H9 (cell line): ENCODE measurements at regions not wholly inside any gene's neighbourhood (a gene's known extent, or its start where the extent isn't known, plus 50 kb on each side); places are given as distances from the start of the nearest gene placed in this dataset.

Experiments used
- DNase-seq: peaks from one replicate; pipeline ENCODE4 v3.0.0-alpha.2; 2017
- H2AFZ ChIP-seq: one replicate; pipeline ENCODE4 v1.6.1; 2013; ENCODE audit warnings: mild to moderate bottlenecking, low read length, control low read depth, moderate library complexity
- H2AK5ac ChIP-seq: 2 replicates; pipeline ENCODE4 v1.6.1; 2013; ENCODE audit warnings: low read length, control low read depth, mixed read lengths; ENCODE audit not compliant: insufficient read length
- H2BK120ac ChIP-seq: one replicate; pipeline ENCODE4 v1.6.1; 2013; ENCODE audit warnings: low read depth, mild to moderate bottlenecking, low read length, control low read depth, inconsistent platforms; ENCODE audit not compliant: poor library complexity, severe bottlenecking
- H2BK12ac ChIP-seq: 2 replicates; pipeline ENCODE4 v1.6.1; 2013; ENCODE audit warnings: low read length, control low read depth, mixed read lengths, low read depth; ENCODE audit not compliant: insufficient read length
- H2BK15ac ChIP-seq: 2 replicates; pipeline ENCODE4 v1.6.1; 2013; ENCODE audit warnings: low read depth, low read length, control low read depth
- H2BK20ac ChIP-seq: one replicate; pipeline ENCODE4 v1.6.1; 2013; ENCODE audit warnings: low read depth, mild to moderate bottlenecking, low read length, control low read depth, inconsistent platforms; ENCODE audit not compliant: poor library complexity, severe bottlenecking
- H2BK5ac ChIP-seq: 2 replicates; pipeline ENCODE4 v1.6.1; 2013; ENCODE audit warnings: low read length, control low read depth, mixed read lengths; ENCODE audit not compliant: insufficient read length
- H3K14ac ChIP-seq: 2 replicates; pipeline ENCODE4 v1.6.1; 2013; ENCODE audit warnings: low read length, control low read depth; ENCODE audit not compliant: insufficient read depth
- H3K18ac ChIP-seq: 2 replicates; pipeline ENCODE4 v1.6.1; 2013; ENCODE audit warnings: low read depth, mild to moderate bottlenecking, mixed read lengths, low read length, control low read depth; ENCODE audit not compliant: insufficient read length
- H3K23ac ChIP-seq: 2 replicates; pipeline ENCODE4 v1.6.1; 2013; ENCODE audit warnings: low read length, control low read depth, mixed read lengths, low read depth; ENCODE audit not compliant: insufficient read length
- H3K23me2 ChIP-seq: 2 replicates; pipeline ENCODE4 v1.6.1; 2013; ENCODE audit warnings: low read depth, mild to moderate bottlenecking, mixed read lengths, low read length, control low read depth; ENCODE audit not compliant: insufficient read length, poor library complexity, severe bottlenecking
- H3K27ac ChIP-seq: 2 replicates; pipeline ENCODE4 v1.5.1; 2013; ENCODE audit warnings: low read length, control low read depth, mixed read lengths, low read depth; ENCODE audit not compliant: insufficient read length
- H3K27me3 ChIP-seq: 2 replicates; pipeline ENCODE4 v1.6.1; 2013; ENCODE audit warnings: low read length, control low read depth, inconsistent platforms; ENCODE audit not compliant: insufficient read depth
- H3K4ac ChIP-seq: 2 replicates; pipeline ENCODE4 v1.6.1; 2013; ENCODE audit warnings: low read depth, mild to moderate bottlenecking, control low read depth, inconsistent platforms, low read length, moderate library complexity
- H3K4me1 ChIP-seq: 2 replicates; pipeline ENCODE4 v1.6.1; 2013; ENCODE audit warnings: low read length, control low read depth, inconsistent platforms; ENCODE audit not compliant: insufficient read depth
- H3K4me2 ChIP-seq: 2 replicates; pipeline ENCODE4 v1.6.1; 2013; ENCODE audit warnings: low read length, control low read depth, mixed read lengths; ENCODE audit not compliant: insufficient read length, insufficient read depth
- H3K56ac ChIP-seq: 2 replicates; pipeline ENCODE4 v1.6.1; 2013; ENCODE audit warnings: low read depth, mild to moderate bottlenecking, mixed read lengths, low read length, control low read depth; ENCODE audit not compliant: insufficient read length
- H3K79me1 ChIP-seq: 2 replicates; pipeline ENCODE4 v1.6.1; 2013; ENCODE audit warnings: low read depth, mild to moderate bottlenecking, moderate library complexity, low read length, control low read depth, inconsistent platforms; ENCODE audit not compliant: insufficient read depth, poor library complexity, severe bottlenecking
- H3K79me2 ChIP-seq: 2 replicates; pipeline ENCODE4 v1.6.1; 2013; ENCODE audit warnings: low read length, control low read depth, inconsistent platforms; ENCODE audit not compliant: insufficient read depth
- H3K9ac ChIP-seq: 2 replicates; pipeline ENCODE4 v1.6.1; 2013; ENCODE audit warnings: low read length, control low read depth, mixed read lengths; ENCODE audit not compliant: insufficient read length; ENCODE audit errors: extremely low read depth
- H3K9me3 ChIP-seq: one replicate; pipeline ENCODE4 v1.6.1; 2013; ENCODE audit warnings: low read depth, low read length, inconsistent platforms; ENCODE audit not compliant: control insufficient read depth
- H3T11ph ChIP-seq: one replicate; pipeline ENCODE4 v1.6.1; 2013; ENCODE audit warnings: mild to moderate bottlenecking, low read length, control low read depth, inconsistent platforms
- H4K20me1 ChIP-seq: one replicate; pipeline ENCODE4 v1.6.1; 2013; ENCODE audit not compliant: control insufficient read depth, insufficient read length, insufficient read depth
- H4K5ac ChIP-seq: 2 replicates; pipeline ENCODE4 v1.6.1; 2013; ENCODE audit warnings: low read depth, mild to moderate bottlenecking, mixed read lengths, low read length, control low read depth; ENCODE audit not compliant: insufficient read length
- H4K8ac ChIP-seq: replicated peaks from 2 replicates; pipeline ENCODE4 v1.6.1; 2013; ENCODE audit warnings: low read length, control low read depth, mixed read lengths, low read depth; ENCODE audit not compliant: insufficient read length
- H4K91ac ChIP-seq: 2 replicates; pipeline ENCODE4 v1.6.1; 2013; ENCODE audit warnings: low read depth, mild to moderate bottlenecking, moderate library complexity, mixed read lengths, low read length, control low read depth; ENCODE audit not compliant: insufficient read length
- H3K27ac Mint-ChIP-seq, 3 experiments: 2 replicates in 2 of 3; 3 replicates in 1 of 3; pipeline ENCODE4 v1.8.0; 2020 to 2021; ENCODE audit warnings: mixed read lengths in 3 of 3, mild to moderate bottlenecking in 1 of 3, moderate library complexity in 1 of 3
- H3K27me3 Mint-ChIP-seq: 2 replicates; pipeline ENCODE4 v1.8.0; 2021; ENCODE audit warnings: low read depth, mild to moderate bottlenecking, moderate library complexity, mixed read lengths
- H3K36me3 Mint-ChIP-seq, 3 experiments: 2 replicates in 2 of 3; 3 replicates in 1 of 3; pipeline ENCODE4 v1.8.0; 2020 to 2021; ENCODE audit warnings: low read depth in 3 of 3, mixed read lengths in 3 of 3; ENCODE audit not compliant: insufficient read depth in 1 of 3
- H3K4me1 Mint-ChIP-seq, 2 experiments: 2 replicates each; pipeline ENCODE4 v1.8.0; 2020; ENCODE audit warnings: mixed read lengths in 2 of 2
- H3K4me3 Mint-ChIP-seq, 2 experiments: 2 replicates in 1 of 2; 3 replicates in 1 of 2; pipeline ENCODE4 v1.8.0; 2020 to 2021; ENCODE audit warnings: mild to moderate bottlenecking in 2 of 2, mixed read lengths in 2 of 2, moderate library complexity in 1 of 2
- H3K9me3 Mint-ChIP-seq, 2 experiments: 2 replicates in 1 of 2; 3 replicates in 1 of 2; pipeline ENCODE4 v1.8.0; 2020; ENCODE audit warnings: mild to moderate bottlenecking in 2 of 2, mixed read lengths in 2 of 2, moderate library complexity in 1 of 2
- WGBS: extraction: QIAGEN DNeasy Blood & Tissue Kit; methylation state at CpG from one replicate; pipeline ENCODE4 v1.1.7; 2013; ENCODE audit warnings: missing lambda C conversion rate, low lambda C conversion rate, mixed read lengths; ENCODE audit not compliant: insufficient read length; ENCODE audit errors: extremely low coverage; 5-methylcytosine and 5-hydroxymethylcytosine counted together
- TF ChIP-seq, protein P1 (sequence below): fragments of 200-600 bp; sonication (generic); conservative IDR thresholded peaks from 3 replicates; pipeline ENCODE4 v1.8.0; 2021; ENCODE audit warnings: antibody characterized with exemption, mild to moderate bottlenecking

DNA sequence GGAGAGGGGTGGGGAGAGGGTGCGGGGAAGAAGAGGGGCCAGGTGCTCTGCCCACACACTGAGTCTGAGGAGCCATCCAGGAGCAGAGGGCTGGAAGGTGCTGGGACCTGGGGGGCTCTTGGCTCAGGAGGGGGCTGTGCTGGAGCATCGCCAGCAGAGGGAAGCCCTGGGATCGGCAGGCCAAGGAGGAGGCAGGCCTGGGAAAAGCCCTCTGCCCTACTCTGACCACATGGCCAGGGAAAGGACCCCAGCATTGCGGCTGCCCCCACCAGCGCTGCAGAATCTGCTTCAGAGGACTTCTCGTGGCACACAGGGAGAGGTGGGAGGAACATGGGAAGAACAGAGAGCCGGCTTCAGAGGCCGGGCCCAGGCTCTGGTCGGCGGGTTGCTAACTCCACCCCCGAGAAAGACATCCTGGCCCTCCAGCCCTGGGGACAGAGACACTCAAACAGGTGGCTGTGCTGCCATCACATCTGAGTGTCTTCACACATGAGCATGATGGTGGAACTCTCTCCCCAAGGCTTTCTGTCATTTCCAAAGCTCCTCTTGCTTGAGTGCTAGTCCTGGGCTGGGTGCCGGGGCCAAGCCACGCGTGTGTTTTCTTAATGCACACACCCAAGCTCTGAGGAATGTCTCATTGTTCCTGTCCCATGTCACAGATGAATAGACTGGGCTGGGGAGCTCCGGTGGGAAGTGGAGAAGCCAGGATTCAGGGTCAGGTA, 1378.0 kb downstream of the BRD1 start:
- Histone ChIP-seq H3K27ac (no peak overlapping the region), H3K9me3 (no peaks in the 10 kb centered on the region), H3K4me1 (no peaks in the 10 kb centered on the region), H4K20me1 (no peaks in the 10 kb centered on the region), H3T11ph (no peak overlapping the region), H2BK20ac (no peak overlapping the region), H3K18ac (no peak overlapping the region), H2BK5ac (no peak overlapping the region), H2BK120ac (no peak overlapping the region), H2BK15ac (no peak overlapping the region), H3K23me2 (no peaks in the 10 kb centered on the region), H3K56ac (no peak overlapping the region), H2AK5ac (no peak overlapping the region), H3K23ac (no peak overlapping the region), H4K5ac (no peak overlapping the region), H4K91ac (no peak overlapping the region), H3K79me1 (no peaks in the 10 kb centered on the region), H3K79me2 (no peaks in the 10 kb centered on the region), H3K4ac (no peak overlapping the region), H2BK12ac (no peak overlapping the region), H4K8ac (no peak overlapping the region), H3K27me3 (no peaks in the 10 kb centered on the region; the same call in 1 of the 2 replicates), H3K14ac (no peak overlapping the region; the same call in 1 of the 2 replicates), H2AFZ (no peak overlapping the region), H3K4me2 (no peak overlapping the region), H3K9ac (no peak overlapping the region)
- Mint-ChIP-seq H3K27ac (no peak overlapping the region), H3K4me1 (peaks cover under 1 to 6% of the 10 kb centered on the region in 2 experiments; a peak in 1 of 4 replicates), H3K36me3 (no peaks in the 10 kb centered on the region), H3K27me3 (peaks cover 17% of the 10 kb centered on the region), H3K9me3 (no peaks in the 10 kb centered on the region; a peak in 1 of 5 replicates), H3K4me3 (no peak overlapping the region)
- no CpG with 5 or more reads among the region's 15 CpGs for WGBS
- TF ChIP-seq, protein P1, sequence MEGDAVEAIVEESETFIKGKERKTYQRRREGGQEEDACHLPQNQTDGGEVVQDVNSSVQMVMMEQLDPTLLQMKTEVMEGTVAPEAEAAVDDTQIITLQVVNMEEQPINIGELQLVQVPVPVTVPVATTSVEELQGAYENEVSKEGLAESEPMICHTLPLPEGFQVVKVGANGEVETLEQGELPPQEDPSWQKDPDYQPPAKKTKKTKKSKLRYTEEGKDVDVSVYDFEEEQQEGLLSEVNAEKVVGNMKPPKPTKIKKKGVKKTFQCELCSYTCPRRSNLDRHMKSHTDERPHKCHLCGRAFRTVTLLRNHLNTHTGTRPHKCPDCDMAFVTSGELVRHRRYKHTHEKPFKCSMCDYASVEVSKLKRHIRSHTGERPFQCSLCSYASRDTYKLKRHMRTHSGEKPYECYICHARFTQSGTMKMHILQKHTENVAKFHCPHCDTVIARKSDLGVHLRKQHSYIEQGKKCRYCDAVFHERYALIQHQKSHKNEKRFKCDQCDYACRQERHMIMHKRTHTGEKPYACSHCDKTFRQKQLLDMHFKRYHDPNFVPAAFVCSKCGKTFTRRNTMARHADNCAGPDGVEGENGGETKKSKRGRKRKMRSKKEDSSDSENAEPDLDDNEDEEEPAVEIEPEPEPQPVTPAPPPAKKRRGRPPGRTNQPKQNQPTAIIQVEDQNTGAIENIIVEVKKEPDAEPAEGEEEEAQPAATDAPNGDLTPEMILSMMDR: no peak
- DNase-seq: no peak
